ENCODE measurements at regions not wholly inside any gene's neighbourhood (a gene's known extent, or its start where the extent isn't known, plus 50 kb on each side); places are given as distances from the start of the nearest gene placed in this dataset.

DNA sequence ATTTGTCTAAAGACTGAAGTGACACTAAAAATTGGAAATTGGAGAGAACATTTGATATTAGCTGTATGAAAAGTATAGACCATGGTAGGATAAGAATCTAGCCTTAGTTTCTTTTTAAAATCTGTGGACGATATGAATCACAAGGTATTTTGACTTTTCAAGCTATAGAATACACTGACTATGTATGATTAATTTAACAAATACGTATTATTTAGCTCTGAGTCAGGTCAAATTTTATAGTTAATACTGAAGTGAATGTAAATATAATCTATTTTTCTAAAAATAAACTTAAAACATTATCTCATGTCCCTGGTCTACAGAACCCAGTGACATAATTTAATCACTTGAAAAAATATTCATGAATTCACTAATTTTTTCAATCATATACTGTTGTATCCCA is 795.6 kb upstream of the SLITRK1 start:
- no peak overlapping the region for H3K4me3 ChIP-seq (ENCODE audit: low read depth, low read length)
- DNase-seq (ENCODE audit: low read depth) = no peak
- TF ChIP-seq, protein P1, sequence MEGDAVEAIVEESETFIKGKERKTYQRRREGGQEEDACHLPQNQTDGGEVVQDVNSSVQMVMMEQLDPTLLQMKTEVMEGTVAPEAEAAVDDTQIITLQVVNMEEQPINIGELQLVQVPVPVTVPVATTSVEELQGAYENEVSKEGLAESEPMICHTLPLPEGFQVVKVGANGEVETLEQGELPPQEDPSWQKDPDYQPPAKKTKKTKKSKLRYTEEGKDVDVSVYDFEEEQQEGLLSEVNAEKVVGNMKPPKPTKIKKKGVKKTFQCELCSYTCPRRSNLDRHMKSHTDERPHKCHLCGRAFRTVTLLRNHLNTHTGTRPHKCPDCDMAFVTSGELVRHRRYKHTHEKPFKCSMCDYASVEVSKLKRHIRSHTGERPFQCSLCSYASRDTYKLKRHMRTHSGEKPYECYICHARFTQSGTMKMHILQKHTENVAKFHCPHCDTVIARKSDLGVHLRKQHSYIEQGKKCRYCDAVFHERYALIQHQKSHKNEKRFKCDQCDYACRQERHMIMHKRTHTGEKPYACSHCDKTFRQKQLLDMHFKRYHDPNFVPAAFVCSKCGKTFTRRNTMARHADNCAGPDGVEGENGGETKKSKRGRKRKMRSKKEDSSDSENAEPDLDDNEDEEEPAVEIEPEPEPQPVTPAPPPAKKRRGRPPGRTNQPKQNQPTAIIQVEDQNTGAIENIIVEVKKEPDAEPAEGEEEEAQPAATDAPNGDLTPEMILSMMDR (IDR thresholded peaks at IDR 0.05; ENCODE audit: low read depth, low read length, missing control alignments) = no peak

DNA sequence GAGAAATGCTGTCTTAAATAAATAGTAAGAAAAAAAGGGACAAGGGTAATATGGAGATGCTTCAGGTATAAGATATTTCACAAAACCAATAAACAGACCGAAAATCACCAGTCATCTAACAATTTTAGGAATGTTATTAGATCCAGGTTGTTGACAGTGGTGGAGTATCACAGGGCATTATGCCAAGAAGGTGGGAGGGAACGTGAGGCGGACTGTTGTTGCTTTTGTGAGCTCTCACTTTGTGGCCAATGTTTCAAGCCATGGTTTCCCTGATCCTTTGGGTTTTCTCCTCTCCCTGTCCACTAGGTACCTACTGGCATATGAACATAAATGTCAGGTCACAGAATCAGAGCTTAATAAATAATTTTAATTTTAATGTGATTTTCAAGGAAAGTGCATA is 790.3 kb upstream of the SLITRK1 start:
- no peak for DNase-seq (ENCODE audit: low read depth)
- H3K4me3 ChIP-seq (ENCODE audit: low read depth, low read length) = no peak overlapping the region
- TF ChIP-seq, protein P1 (IDR thresholded peaks at IDR 0.05; ENCODE audit: low read depth, low read length, missing control alignments) = no peak

DNA sequence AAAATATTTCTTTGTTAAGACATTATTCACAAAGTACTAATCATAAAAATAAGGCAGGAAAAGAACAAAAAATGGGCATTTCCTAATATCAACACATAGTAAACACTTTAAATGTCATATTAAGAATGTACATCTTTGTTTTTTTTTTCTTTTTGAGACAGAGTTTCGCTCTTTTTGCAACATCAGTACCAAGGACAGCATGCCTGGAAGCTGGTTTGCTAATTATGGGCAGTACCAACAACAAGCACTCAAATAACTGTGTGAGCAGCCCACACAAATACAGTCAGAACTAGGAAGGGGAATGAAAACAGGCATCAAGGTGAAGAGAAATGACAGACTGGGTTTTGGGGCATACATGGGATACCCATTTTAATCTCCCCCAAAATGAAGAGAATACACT is 788.0 kb upstream of the SLITRK1 start:
- TF ChIP-seq, protein P1 (IDR thresholded peaks at IDR 0.05; ENCODE audit: low read depth, low read length, missing control alignments) = no peak
- H3K4me3 ChIP-seq (ENCODE audit: low read depth, low read length) = no peak overlapping the region
- DNase-seq (ENCODE audit: low read depth) = no peak

DNA sequence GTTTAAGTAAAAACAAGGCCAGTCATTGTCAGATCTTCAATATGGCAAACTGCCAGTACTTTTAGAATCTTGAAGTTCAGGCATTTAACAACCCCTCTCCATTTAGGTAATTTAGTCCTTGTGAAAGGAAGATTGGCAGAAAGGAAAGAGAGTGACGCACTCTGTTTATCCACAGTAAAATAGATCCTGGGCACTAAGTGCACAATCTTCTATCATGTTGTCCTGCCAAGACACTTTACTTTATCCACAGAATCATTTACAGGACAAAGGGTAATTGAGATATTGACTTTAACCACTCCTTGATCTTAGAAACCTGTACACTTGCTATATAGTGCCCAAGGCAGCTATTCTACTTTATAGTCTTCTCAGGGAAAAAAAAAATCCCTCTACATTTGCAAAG is 786.4 kb upstream of the SLITRK1 start:
- DNase-seq (ENCODE audit: low read depth) = no peak
- H3K4me3 ChIP-seq (ENCODE audit: low read depth, low read length) = no peak overlapping the region
- TF ChIP-seq, protein P1 (IDR thresholded peaks at IDR 0.05; ENCODE audit: low read depth, low read length, missing control alignments) = no peak

DNA sequence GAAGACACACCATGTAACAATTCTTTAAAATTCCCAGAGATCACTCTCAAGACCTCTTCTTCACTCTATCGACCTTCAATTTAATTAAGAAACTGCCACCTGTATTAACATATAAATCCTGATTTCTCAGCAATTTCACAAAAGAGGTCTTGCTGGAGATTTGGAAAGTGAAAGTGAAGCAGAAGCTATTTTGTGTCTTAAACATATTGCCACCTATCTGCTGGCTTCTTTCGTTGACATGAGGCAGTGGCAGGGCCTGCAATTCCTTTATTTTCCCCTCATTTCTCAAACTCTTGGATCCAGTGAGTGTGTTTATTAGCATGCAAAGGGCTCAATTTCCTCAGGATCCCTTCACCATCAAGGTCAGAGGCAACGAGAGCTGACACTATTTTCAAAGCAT is 780.2 kb upstream of the SLITRK1 start:
- no peak overlapping the region for H3K4me3 ChIP-seq (ENCODE audit: low read depth, low read length)
- DNase-seq (ENCODE audit: low read depth) = no peak
- TF ChIP-seq, protein P1 (IDR thresholded peaks at IDR 0.05; ENCODE audit: low read depth, low read length, missing control alignments) = no peak

DNA sequence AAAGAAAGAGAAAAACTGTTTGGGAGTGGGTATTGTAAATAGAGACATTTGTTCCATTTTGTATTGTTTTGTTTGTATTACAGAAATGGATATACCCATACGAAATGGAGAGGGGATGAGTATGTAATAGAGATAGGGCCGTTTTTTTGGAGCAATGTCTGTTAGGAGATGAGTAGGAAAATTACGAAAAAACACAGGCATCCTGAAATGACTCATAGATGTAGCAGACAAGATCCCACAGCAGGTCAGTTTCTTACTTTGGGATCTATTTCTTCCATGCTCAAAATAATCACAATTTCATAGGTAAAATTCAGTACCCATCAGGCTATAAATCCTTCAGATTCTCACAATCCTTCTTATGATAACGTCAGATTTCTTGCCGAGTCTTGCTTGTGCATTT is 779.4 kb upstream of the SLITRK1 start:
- no peak for DNase-seq (ENCODE audit: low read depth)
- TF ChIP-seq, protein P1 (IDR thresholded peaks at IDR 0.05; ENCODE audit: low read depth, low read length, missing control alignments) = no peak
- no peak overlapping the region for H3K4me3 ChIP-seq (ENCODE audit: low read depth, low read length)

DNA sequence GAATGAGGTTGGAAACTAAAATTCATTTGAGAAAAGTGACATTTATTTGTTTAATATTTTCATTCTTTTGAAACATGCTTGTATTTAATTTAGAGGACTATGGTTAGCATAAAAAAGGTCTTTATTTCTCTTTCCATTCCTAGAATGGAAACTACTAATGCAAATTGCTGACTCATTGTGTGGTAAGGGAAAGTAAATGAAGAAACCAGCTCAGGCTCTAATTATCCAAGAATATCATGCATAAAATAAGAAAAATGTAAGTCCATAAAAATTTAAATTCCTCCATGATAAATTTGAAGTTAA is 777.0 kb upstream of the SLITRK1 start:
- H3K4me3 ChIP-seq (ENCODE audit: low read depth, low read length) = no peak overlapping the region
- no peak for DNase-seq (ENCODE audit: low read depth)
- TF ChIP-seq, protein P1 (IDR thresholded peaks at IDR 0.05; ENCODE audit: low read depth, low read length, missing control alignments) = no peak

Data from GM12864 (cell line).